ENCODE measurements at regions not wholly inside any gene's neighbourhood (a gene's known extent, or its start where the extent isn't known, plus 50 kb on each side); places are given as distances from the start of the nearest gene placed in this dataset.

GRCh38 chr22:49531368-49531791 is 296.3 kb downstream of the BRD1 start:
- TF ChIP-seq CTCF (IDR thresholded peaks at IDR 0.05) (no peak), POLR2A (IDR thresholded peaks at IDR 0.05) (no peak)

All from adrenal gland (tissue), 5 donors.